ENCODE measurements at regions not wholly inside any gene's neighbourhood (a gene's known extent, or its start where the extent isn't known, plus 50 kb on each side); places are given as distances from the start of the nearest gene placed in this dataset.

- no peak for TF ChIP-seq CTCF (IDR thresholded peaks at IDR 0.05)
- no peak for TF ChIP-seq POLR2A (IDR thresholded peaks at IDR 0.05)
- no peak for TF ChIP-seq POLR2AphosphoS5 (IDR thresholded peaks at IDR 0.05)
These were observed 80.6 kb upstream of the MBOAT1 start for GRCh38 chr6:20292905-20293304.

All from breast epithelium (tissue), 3 donors.